ENCODE measurements at regions not wholly inside any gene's neighbourhood (a gene's known extent, or its start where the extent isn't known, plus 50 kb on each side); places are given as distances from the start of the nearest gene placed in this dataset.

- TF ChIP-seq POLR2A (IDR thresholded peaks at IDR 0.05; ENCODE audit: borderline replicate concordance, extremely low read depth, insufficient read depth, insufficient read length) (no peak), SRF (IDR thresholded peaks at IDR 0.05; ENCODE audit: low read depth) (no peak), YY1 (IDR thresholded peaks at IDR 0.05; ENCODE audit: extremely low read depth, insufficient replicate concordance, low read depth, low read length) (no peak), EZH2 (IDR thresholded peaks at IDR 0.05) (no peak), TCF7L2 (IDR thresholded peaks at IDR 0.05; ENCODE audit: borderline replicate concordance, extremely low read depth, insufficient read depth, insufficient read length) (no peak), MAX (IDR thresholded peaks at IDR 0.05) (no peak), EZH2phosphoT487 (IDR thresholded peaks at IDR 0.05; ENCODE audit: borderline replicate concordance) (no peak), RAD21 (IDR thresholded peaks at IDR 0.05; ENCODE audit: low read depth) (no peak), ELF1 (IDR thresholded peaks at IDR 0.05; ENCODE audit: borderline replicate concordance, low read depth) (no peak)
- TF ChIP-seq, protein P1, sequence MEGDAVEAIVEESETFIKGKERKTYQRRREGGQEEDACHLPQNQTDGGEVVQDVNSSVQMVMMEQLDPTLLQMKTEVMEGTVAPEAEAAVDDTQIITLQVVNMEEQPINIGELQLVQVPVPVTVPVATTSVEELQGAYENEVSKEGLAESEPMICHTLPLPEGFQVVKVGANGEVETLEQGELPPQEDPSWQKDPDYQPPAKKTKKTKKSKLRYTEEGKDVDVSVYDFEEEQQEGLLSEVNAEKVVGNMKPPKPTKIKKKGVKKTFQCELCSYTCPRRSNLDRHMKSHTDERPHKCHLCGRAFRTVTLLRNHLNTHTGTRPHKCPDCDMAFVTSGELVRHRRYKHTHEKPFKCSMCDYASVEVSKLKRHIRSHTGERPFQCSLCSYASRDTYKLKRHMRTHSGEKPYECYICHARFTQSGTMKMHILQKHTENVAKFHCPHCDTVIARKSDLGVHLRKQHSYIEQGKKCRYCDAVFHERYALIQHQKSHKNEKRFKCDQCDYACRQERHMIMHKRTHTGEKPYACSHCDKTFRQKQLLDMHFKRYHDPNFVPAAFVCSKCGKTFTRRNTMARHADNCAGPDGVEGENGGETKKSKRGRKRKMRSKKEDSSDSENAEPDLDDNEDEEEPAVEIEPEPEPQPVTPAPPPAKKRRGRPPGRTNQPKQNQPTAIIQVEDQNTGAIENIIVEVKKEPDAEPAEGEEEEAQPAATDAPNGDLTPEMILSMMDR (IDR thresholded peaks at IDR 0.05 in 2 of 3, conservative IDR thresholded peaks at IDR 0.05 in 1 of 3; ENCODE audit: borderline replicate concordance in 1 of 3, insufficient read depth in 1 of 3, low read depth in 2 of 3, low read length in 2 of 3): no peak
- TF ChIP-seq, protein P2, sequence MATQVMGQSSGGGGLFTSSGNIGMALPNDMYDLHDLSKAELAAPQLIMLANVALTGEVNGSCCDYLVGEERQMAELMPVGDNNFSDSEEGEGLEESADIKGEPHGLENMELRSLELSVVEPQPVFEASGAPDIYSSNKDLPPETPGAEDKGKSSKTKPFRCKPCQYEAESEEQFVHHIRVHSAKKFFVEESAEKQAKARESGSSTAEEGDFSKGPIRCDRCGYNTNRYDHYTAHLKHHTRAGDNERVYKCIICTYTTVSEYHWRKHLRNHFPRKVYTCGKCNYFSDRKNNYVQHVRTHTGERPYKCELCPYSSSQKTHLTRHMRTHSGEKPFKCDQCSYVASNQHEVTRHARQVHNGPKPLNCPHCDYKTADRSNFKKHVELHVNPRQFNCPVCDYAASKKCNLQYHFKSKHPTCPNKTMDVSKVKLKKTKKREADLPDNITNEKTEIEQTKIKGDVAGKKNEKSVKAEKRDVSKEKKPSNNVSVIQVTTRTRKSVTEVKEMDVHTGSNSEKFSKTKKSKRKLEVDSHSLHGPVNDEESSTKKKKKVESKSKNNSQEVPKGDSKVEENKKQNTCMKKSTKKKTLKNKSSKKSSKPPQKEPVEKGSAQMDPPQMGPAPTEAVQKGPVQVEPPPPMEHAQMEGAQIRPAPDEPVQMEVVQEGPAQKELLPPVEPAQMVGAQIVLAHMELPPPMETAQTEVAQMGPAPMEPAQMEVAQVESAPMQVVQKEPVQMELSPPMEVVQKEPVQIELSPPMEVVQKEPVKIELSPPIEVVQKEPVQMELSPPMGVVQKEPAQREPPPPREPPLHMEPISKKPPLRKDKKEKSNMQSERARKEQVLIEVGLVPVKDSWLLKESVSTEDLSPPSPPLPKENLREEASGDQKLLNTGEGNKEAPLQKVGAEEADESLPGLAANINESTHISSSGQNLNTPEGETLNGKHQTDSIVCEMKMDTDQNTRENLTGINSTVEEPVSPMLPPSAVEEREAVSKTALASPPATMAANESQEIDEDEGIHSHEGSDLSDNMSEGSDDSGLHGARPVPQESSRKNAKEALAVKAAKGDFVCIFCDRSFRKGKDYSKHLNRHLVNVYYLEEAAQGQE (IDR thresholded peaks at IDR 0.05; ENCODE audit: low read depth): no peak
These were observed 88.4 kb downstream of the CCDC71L start for GRCh38 chr7:106572394-106573124.

All from HCT116 (cell line).